ENCODE measurements at regions not wholly inside any gene's neighbourhood (a gene's known extent, or its start where the extent isn't known, plus 50 kb on each side); places are given as distances from the start of the nearest gene placed in this dataset.

DNA sequence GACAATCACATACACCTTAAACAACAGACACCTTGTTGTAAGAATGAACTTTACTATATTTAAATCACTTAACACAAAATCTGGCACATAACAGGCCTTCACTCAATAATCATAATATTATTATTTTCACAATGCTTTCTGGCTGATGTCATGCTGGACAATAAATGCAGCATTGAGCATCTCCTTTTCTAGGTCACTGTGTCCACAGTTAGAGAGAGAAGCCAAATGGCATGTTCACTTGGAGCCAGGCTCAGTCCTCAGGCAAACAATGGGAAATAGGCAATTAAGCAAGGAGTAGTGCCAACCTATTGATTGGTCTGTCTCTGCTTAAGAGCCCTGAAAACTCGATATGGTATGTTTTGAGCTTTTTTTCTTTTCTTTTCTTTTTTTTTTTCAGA is 50.6 kb upstream of the KLF4 start:
- H3K4me1 Mint-ChIP-seq (ENCODE audit: low read depth): no peaks in the 10 kb centered on the region
- no peaks in the 10 kb centered on the region for H3K36me3 Mint-ChIP-seq
- H3K4me3 Mint-ChIP-seq: no peak overlapping the region
- ChIA-PET CTCF (no interaction called here), POLR2A (no interaction called here)
- H3K27ac Mint-ChIP-seq: no peak overlapping the region
- intact Hi-C loops (cut with micrococcal nuclease): no loop called here
- no peak for DNase-seq
- no peaks in the 10 kb centered on the region for H3K9me3 Mint-ChIP-seq
- no peaks in the 10 kb centered on the region for H3K27me3 Mint-ChIP-seq

DNA sequence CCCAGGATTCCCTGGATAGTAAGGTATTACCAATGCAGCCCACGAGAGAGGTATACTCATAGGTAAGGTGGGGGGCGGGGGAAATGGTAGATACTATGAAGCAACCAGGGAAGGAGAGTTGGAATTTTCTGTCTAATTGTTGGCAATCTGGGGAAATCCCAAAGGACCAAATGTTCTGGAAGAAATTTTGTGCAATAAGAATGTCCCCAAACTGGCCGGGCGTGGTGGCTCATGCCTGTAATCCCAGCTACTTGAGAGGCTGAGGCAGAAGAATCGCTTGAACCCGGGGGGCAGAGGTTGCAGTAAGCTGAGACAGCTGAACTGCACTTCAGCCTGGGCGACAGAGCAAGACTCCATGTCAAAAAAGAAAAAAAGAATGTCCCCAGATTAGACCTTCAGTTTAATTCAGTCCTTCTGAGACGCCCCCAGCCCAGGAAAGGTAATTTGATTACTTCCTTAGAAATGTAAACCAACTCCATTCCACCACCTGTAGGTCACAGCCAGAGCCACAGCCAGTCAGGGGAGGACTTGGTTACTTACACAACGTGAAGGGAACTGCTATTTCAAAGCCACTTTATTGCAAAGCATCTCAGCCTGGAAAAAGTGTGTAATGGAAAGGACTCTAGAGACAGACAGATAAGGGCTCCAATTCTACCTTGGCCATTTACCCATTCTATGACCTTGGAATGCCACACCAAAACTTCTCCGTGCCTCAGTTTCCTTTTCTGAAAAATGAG is 50.0 kb upstream of the KLF4 start:
- intact Hi-C loops (cut with micrococcal nuclease): no loop called here
- Mint-ChIP-seq H3K4me1 (ENCODE audit: low read depth) (no peaks in the 10 kb centered on the region), H3K9me3 (no peaks in the 10 kb centered on the region), H3K27ac (no peak overlapping the region), H3K4me3 (no peak overlapping the region), H3K36me3 (no peaks in the 10 kb centered on the region), H3K27me3 (no peaks in the 10 kb centered on the region)
- ChIA-PET POLR2A (no interaction called here), CTCF (no interaction called here)
- DNase-seq: no peak
